ENCODE measurements at regions not wholly inside any gene's neighbourhood (a gene's known extent, or its start where the extent isn't known, plus 50 kb on each side); places are given as distances from the start of the nearest gene placed in this dataset.

DNA sequence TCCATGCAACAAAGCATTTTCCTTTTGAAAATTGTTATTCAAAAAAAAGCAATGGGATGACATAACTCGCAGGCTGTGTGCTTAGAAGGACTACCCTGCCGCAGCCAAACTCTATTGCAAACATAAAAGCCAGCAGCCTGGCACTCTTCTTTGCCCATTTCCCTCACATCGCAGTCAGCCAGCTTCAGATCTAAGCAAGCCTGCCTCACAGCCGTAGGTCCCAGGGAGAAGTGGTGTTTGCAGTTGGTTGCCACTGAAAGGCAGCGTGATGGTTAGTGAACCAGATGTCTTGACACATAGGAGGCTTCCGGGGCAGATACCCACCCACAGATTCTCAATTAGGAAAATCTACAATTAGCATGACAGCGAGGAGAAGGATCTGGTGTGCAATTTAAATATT, 655.2 kb downstream of the RNF144A start:
- TF ChIP-seq, protein P1, sequence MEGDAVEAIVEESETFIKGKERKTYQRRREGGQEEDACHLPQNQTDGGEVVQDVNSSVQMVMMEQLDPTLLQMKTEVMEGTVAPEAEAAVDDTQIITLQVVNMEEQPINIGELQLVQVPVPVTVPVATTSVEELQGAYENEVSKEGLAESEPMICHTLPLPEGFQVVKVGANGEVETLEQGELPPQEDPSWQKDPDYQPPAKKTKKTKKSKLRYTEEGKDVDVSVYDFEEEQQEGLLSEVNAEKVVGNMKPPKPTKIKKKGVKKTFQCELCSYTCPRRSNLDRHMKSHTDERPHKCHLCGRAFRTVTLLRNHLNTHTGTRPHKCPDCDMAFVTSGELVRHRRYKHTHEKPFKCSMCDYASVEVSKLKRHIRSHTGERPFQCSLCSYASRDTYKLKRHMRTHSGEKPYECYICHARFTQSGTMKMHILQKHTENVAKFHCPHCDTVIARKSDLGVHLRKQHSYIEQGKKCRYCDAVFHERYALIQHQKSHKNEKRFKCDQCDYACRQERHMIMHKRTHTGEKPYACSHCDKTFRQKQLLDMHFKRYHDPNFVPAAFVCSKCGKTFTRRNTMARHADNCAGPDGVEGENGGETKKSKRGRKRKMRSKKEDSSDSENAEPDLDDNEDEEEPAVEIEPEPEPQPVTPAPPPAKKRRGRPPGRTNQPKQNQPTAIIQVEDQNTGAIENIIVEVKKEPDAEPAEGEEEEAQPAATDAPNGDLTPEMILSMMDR (IDR thresholded peaks at IDR 0.05) = no peak
- TF ChIP-seq POLR2A (IDR thresholded peaks at IDR 0.05) = no peak

All from heart left ventricle (tissue), 13 donors.